ENCODE measurements at regions not wholly inside any gene's neighbourhood (a gene's known extent, or its start where the extent isn't known, plus 50 kb on each side); places are given as distances from the start of the nearest gene placed in this dataset.
A peak's percentile ranks its signal among the peaks of the same experiment; 100 is the strongest.

- Histone ChIP-seq H3K4ac (ENCODE audit: low read depth, low read length) (no peak overlapping the region), H3K79me2 (ENCODE audit: insufficient read depth, low read length) (no peaks in the 10 kb centered on the region), H3K56ac (ENCODE audit: insufficient read length, low read depth, low read length) (no peak overlapping the region), H3K9ac (ENCODE audit: extremely low read depth, insufficient read length, low read length) (no peak overlapping the region), H2BK12ac (ENCODE audit: insufficient read length, low read depth, low read length) (no peak overlapping the region), H2AK5ac (ENCODE audit: insufficient read length, low read length) (no peak overlapping the region), H2BK15ac (ENCODE audit: low read depth, low read length) (no peak overlapping the region), H3K27ac (ENCODE audit: insufficient read length, low read depth, low read length) (no peak overlapping the region), H3K27me3 (ENCODE audit: insufficient read depth, low read length) (no peaks in the 10 kb centered on the region), H3K14ac (ENCODE audit: insufficient read depth, low read length) (no peak overlapping the region; the same call in 1 of the 2 replicates), H4K5ac (ENCODE audit: insufficient read length, low read depth, low read length) (no peak overlapping the region), H4K8ac (replicated peaks; ENCODE audit: insufficient read length, low read depth, low read length) (no peak overlapping the region), H3T11ph (ENCODE audit: low read length) (no peak overlapping the region), H2BK120ac (ENCODE audit: low read depth, low read length, poor library complexity, severe bottlenecking) (no peak overlapping the region), H2AFZ (ENCODE audit: low read length) (no peak overlapping the region), H4K91ac (ENCODE audit: insufficient read length, low read depth, low read length) (no peak overlapping the region), H3K4me2 (ENCODE audit: insufficient read depth, insufficient read length, low read length) (no peak overlapping the region), H4K20me1 (ENCODE audit: control insufficient read depth, insufficient read depth, insufficient read length) (no peaks in the 10 kb centered on the region), H3K23ac (ENCODE audit: insufficient read length, low read depth, low read length) (no peak overlapping the region), H2BK20ac (ENCODE audit: low read depth, low read length, poor library complexity, severe bottlenecking) (no peak overlapping the region), H3K23me2 (ENCODE audit: insufficient read length, low read depth, low read length, poor library complexity, severe bottlenecking) (no peaks in the 10 kb centered on the region), H2BK5ac (ENCODE audit: insufficient read length, low read length) (no peak overlapping the region), H3K4me1 (ENCODE audit: insufficient read depth, low read length) (no peaks in the 10 kb centered on the region; the same call in 1 of the 2 replicates), H3K79me1 (ENCODE audit: insufficient read depth, low read depth, low read length, poor library complexity, severe bottlenecking) (no peaks in the 10 kb centered on the region), H3K9me3 (ENCODE audit: control insufficient read depth, low read depth, low read length) (no peaks in the 10 kb centered on the region), H3K18ac (ENCODE audit: insufficient read length, low read depth, low read length) (no peak overlapping the region)
- no peaks in the 10 kb centered on the region for H3K9me3 Mint-ChIP-seq
- no peak overlapping the region for H3K4me3 Mint-ChIP-seq
- H3K27ac Mint-ChIP-seq, result no peak overlapping the region; a peak in 1 of 7 replicates
- WGBS (ENCODE audit: extremely low coverage, insufficient read length, low lambda C conversion rate), result no CpG with 5 or more reads among the region's 21 CpGs
- peaks cover 9 to 10% of the 10 kb centered on the region in 2 experiments for H3K4me1 Mint-ChIP-seq
- TF ChIP-seq CTCF (conservative IDR thresholded peaks at IDR 0.05), result no peak
- H3K36me3 Mint-ChIP-seq (ENCODE audit: insufficient read depth in 1 of 3, low read depth in 3 of 3), result no peaks in the 10 kb centered on the region
- H3K27me3 Mint-ChIP-seq (ENCODE audit: low read depth), result no peaks in the 10 kb centered on the region; the same call in 1 of the 2 replicates
- peak; percentile 35 for DNase-seq
These were observed 61.1 kb upstream of the HMGB1 start for GRCh38 chr13:30526612-30527495.
